ENCODE measurements at regions not wholly inside any gene's neighbourhood (a gene's known extent, or its start where the extent isn't known, plus 50 kb on each side); places are given as distances from the start of the nearest gene placed in this dataset.

GRCh38 chr6:120304223-120304622 is 954.7 kb upstream of the MAN1A1 start:
- Histone ChIP-seq H3K27me3 (peaks cover 0 to 2% of the 10 kb centered on the region in 2 donors), H3K36me3 (peaks cover 0 to 2% of the 10 kb centered on the region in 2 donors), H3K4me1 (no peaks in the 10 kb centered on the region), H3K27ac (no peak overlapping the region), H3K4me3 (no peak overlapping the region), H3K9me3 (no peaks in the 10 kb centered on the region)
- intact Hi-C loops (cut with DNase I; ENCODE audit: low total_unique reads) = no loop called here
- TF ChIP-seq CTCF (IDR thresholded peaks at IDR 0.05) (no peak), POLR2A (IDR thresholded peaks at IDR 0.05) (no peak)
- DNase-seq = no peak

GRCh38 chr6:120303527-120303926 is 954.0 kb upstream of the MAN1A1 start:
- peaks cover 0 to 2% of the 10 kb centered on the region in 2 donors for H3K27me3 ChIP-seq
- H3K27ac ChIP-seq = no peak overlapping the region
- TF ChIP-seq CTCF (IDR thresholded peaks at IDR 0.05) (no peak), POLR2A (IDR thresholded peaks at IDR 0.05) (no peak)
- no peaks in the 10 kb centered on the region for H3K9me3 ChIP-seq
- DNase-seq = no peak
- H3K4me3 ChIP-seq = no peak overlapping the region
- H3K36me3 ChIP-seq = peaks cover 0 to 2% of the 10 kb centered on the region in 2 donors
- no peaks in the 10 kb centered on the region for H3K4me1 ChIP-seq
- intact Hi-C loops (cut with DNase I; ENCODE audit: low total_unique reads) = no loop called here

GRCh38 chr6:120302041-120302440 is 952.5 kb upstream of the MAN1A1 start:
- Histone ChIP-seq H3K9me3 (no peaks in the 10 kb centered on the region), H3K4me3 (no peak overlapping the region), H3K4me1 (no peaks in the 10 kb centered on the region), H3K36me3 (peaks cover 0 to 2% of the 10 kb centered on the region in 2 donors), H3K27me3 (peaks cover 0 to 2% of the 10 kb centered on the region in 2 donors), H3K27ac (no peak overlapping the region)
- TF ChIP-seq CTCF (IDR thresholded peaks at IDR 0.05) (no peak), POLR2A (IDR thresholded peaks at IDR 0.05) (no peak)
- DNase-seq = no peak
- intact Hi-C loops (cut with DNase I; ENCODE audit: low total_unique reads) = no loop called here

GRCh38 chr6:120290964-120291363 is 941.4 kb upstream of the MAN1A1 start:
- intact Hi-C loops (cut with DNase I; ENCODE audit: low total_unique reads) = no loop called here
- TF ChIP-seq POLR2A (IDR thresholded peaks at IDR 0.05) = no peak
- no peak for TF ChIP-seq CTCF (IDR thresholded peaks at IDR 0.05)

GRCh38 chr6:120282005-120282404 is 932.4 kb upstream of the MAN1A1 start:
- intact Hi-C loops (cut with DNase I; ENCODE audit: low total_unique reads) = no loop called here
- H3K27ac ChIP-seq = no peak overlapping the region
- H3K27me3 ChIP-seq = no peaks in the 10 kb centered on the region
- DNase-seq = no peak
- H3K4me1 ChIP-seq = no peaks in the 10 kb centered on the region
- TF ChIP-seq POLR2A (IDR thresholded peaks at IDR 0.05) = no peak
- H3K36me3 ChIP-seq = no peaks in the 10 kb centered on the region
- no peaks in the 10 kb centered on the region for H3K9me3 ChIP-seq
- no peak overlapping the region for H3K4me3 ChIP-seq

More at GRCh38 chr6:120290964-120291363, 941.4 kb upstream of the MAN1A1 start:
- H3K9me3 ChIP-seq = no peaks in the 10 kb centered on the region
- no peak overlapping the region for H3K4me3 ChIP-seq
- no peak overlapping the region for H3K27ac ChIP-seq
- no peaks in the 10 kb centered on the region for H3K36me3 ChIP-seq
- DNase-seq = no peak
- no peaks in the 10 kb centered on the region for H3K4me1 ChIP-seq
- H3K27me3 ChIP-seq = no peaks in the 10 kb centered on the region

Data from uterus (tissue), 3 donors.